ENCODE measurements at regions not wholly inside any gene's neighbourhood (a gene's known extent, or its start where the extent isn't known, plus 50 kb on each side); places are given as distances from the start of the nearest gene placed in this dataset.

- no peak for DNase-seq
These were observed 211.3 kb downstream of the ARL4C start for GRCh38 chr2:234285541-234285940.

- no peak for DNase-seq
These were observed 217.2 kb downstream of the ARL4C start for GRCh38 chr2:234279637-234280036.

GRCh38 chr2:234278556-234279255, 218.2 kb downstream of the ARL4C start:
- DNase-seq: no peak

GRCh38 chr2:234275515-234275914, 221.4 kb downstream of the ARL4C start:
- no peak for DNase-seq

GRCh38 chr2:234273887-234274584, 222.8 kb downstream of the ARL4C start:
- DNase-seq: no peak

GRCh38 chr2:234272069-234272850, 221.8 kb downstream of the SPP2 start:
- DNase-seq: no peak

GRCh38 chr2:234271338-234271737, 220.8 kb downstream of the SPP2 start:
- no peak for DNase-seq

- DNase-seq: no peak
These were observed 219.3 kb downstream of the SPP2 start for GRCh38 chr2:234269769-234270204.

- DNase-seq: no peak
These were observed 217.0 kb downstream of the SPP2 start for GRCh38 chr2:234267534-234267933.

GRCh38 chr2:234266952-234267351, 216.4 kb downstream of the SPP2 start:
- DNase-seq: no peak

GRCh38 chr2:234265206-234265605, 214.7 kb downstream of the SPP2 start:
- no peak for DNase-seq

- no peak for DNase-seq
These were observed 211.2 kb downstream of the SPP2 start for GRCh38 chr2:234261736-234262135.

- no peak for DNase-seq
These were observed 208.9 kb downstream of the SPP2 start for GRCh38 chr2:234259440-234259839.

GRCh38 chr2:234258562-234259141, 208.2 kb downstream of the SPP2 start:
- DNase-seq: no peak

GRCh38 chr2:234257859-234258561, 207.5 kb downstream of the SPP2 start:
- peak in 26 of 56 donors; percentile 2 to 62 (median 24) for DNase-seq

- no peak for DNase-seq
These were observed 206.0 kb downstream of the SPP2 start for GRCh38 chr2:234256516-234256915.

GRCh38 chr2:234254783-234255521, 204.4 kb downstream of the SPP2 start:
- DNase-seq: no peak

- DNase-seq: no peak
These were observed 202.3 kb downstream of the SPP2 start for GRCh38 chr2:234252772-234253171.

- DNase-seq: no peak
These were observed 201.1 kb downstream of the SPP2 start for GRCh38 chr2:234251326-234252271.
